Trophoblast cell (in vitro differentiated cells and primary cell): ENCODE measurements at regions not wholly inside any gene's neighbourhood (a gene's known extent, or its start where the extent isn't known, plus 50 kb on each side); places are given as distances from the start of the nearest gene placed in this dataset.

Experiments
- DNase-seq, 2 donors: peaks; one replicate each; pipeline ENCODE4 v3.0.0-alpha.2; 2016
- H2AFZ ChIP-seq: 2 replicates; pipeline ENCODE4 v1.6.1; 2013; ENCODE audit warnings: low read length, moderate library complexity, mild to moderate bottlenecking; ENCODE audit not compliant: insufficient read depth, poor library complexity
- H2AK5ac ChIP-seq: 2 replicates; pipeline ENCODE4 v1.6.1; 2013; ENCODE audit warnings: mild to moderate bottlenecking, low read length
- H2BK120ac ChIP-seq: 2 replicates; pipeline ENCODE4 v1.6.1; 2013; ENCODE audit warnings: low read length, mild to moderate bottlenecking, moderate library complexity; ENCODE audit not compliant: insufficient read depth, poor library complexity
- H2BK12ac ChIP-seq: 2 replicates; pipeline ENCODE4 v1.6.1; 2013; ENCODE audit warnings: mild to moderate bottlenecking, low read length, moderate library complexity
- H2BK5ac ChIP-seq: 2 replicates; pipeline ENCODE4 v1.6.1; 2013; ENCODE audit warnings: low read length, low read depth, moderate library complexity, mild to moderate bottlenecking; ENCODE audit not compliant: poor library complexity
- H3K14ac ChIP-seq: 2 replicates; pipeline ENCODE4 v1.6.1; 2013; ENCODE audit warnings: mild to moderate bottlenecking, low read length
- H3K18ac ChIP-seq: 2 replicates; pipeline ENCODE4 v1.6.1; 2013; ENCODE audit warnings: mild to moderate bottlenecking, low read length
- H3K23ac ChIP-seq: 2 replicates; pipeline ENCODE4 v1.6.1; 2013; ENCODE audit warnings: low read length
- H3K27ac ChIP-seq: 2 replicates; pipeline ENCODE4 v1.5.1; 2013; ENCODE audit warnings: low read depth, mild to moderate bottlenecking, inconsistent platforms, low read length, moderate library complexity
- H3K27me3 ChIP-seq: 2 replicates; pipeline ENCODE4 v1.6.1; 2013; ENCODE audit warnings: inconsistent platforms, mild to moderate bottlenecking, low read length, moderate library complexity; ENCODE audit not compliant: insufficient read depth
- H3K36me3 ChIP-seq, 2 experiments: 1 replicate in 1 of 2; 2 replicates in 1 of 2; pipeline ENCODE4 v1.6.1; 2013; ENCODE audit warnings: low read length in 2 of 2, mild to moderate bottlenecking in 2 of 2, moderate library complexity in 1 of 2; ENCODE audit not compliant: insufficient read depth in 2 of 2, control insufficient read depth in 1 of 2
- H3K4ac ChIP-seq: 2 replicates; pipeline ENCODE4 v1.6.1; 2013; ENCODE audit warnings: low read depth, mild to moderate bottlenecking, low read length, moderate library complexity
- H3K4me1 ChIP-seq, 2 experiments: 1 replicate in 1 of 2; 2 replicates in 1 of 2; pipeline ENCODE4 v1.6.1; 2013; ENCODE audit warnings: low read length in 2 of 2, mild to moderate bottlenecking in 2 of 2, moderate library complexity in 1 of 2; ENCODE audit not compliant: insufficient read depth in 2 of 2, control insufficient read depth in 1 of 2
- H3K4me2 ChIP-seq: 2 replicates; pipeline ENCODE4 v1.6.1; 2013; ENCODE audit warnings: inconsistent platforms, mild to moderate bottlenecking, low read length, moderate library complexity
- H3K4me3 ChIP-seq: 2 replicates; pipeline ENCODE4 v1.5.1; 2013; ENCODE audit warnings: mild to moderate bottlenecking, low read depth, low read length, inconsistent platforms
- H3K79me1 ChIP-seq: one replicate; pipeline ENCODE4 v1.6.1; 2013; ENCODE audit warnings: low read length
- H3K79me2 ChIP-seq: 2 replicates; pipeline ENCODE4 v1.6.1; 2013; ENCODE audit warnings: low read length, mild to moderate bottlenecking; ENCODE audit not compliant: control insufficient read depth, insufficient read depth, poor library complexity
- H3K9ac ChIP-seq: 2 replicates; pipeline ENCODE4 v1.6.1; 2013; ENCODE audit warnings: mild to moderate bottlenecking, low read length
- H3K9me3 ChIP-seq: 2 replicates; pipeline ENCODE4 v1.6.1; 2013; ENCODE audit warnings: low read depth, mild to moderate bottlenecking, control low read depth, inconsistent platforms, low read length; ENCODE audit not compliant: insufficient read depth
- H4K12ac ChIP-seq: 2 replicates; pipeline ENCODE4 v1.6.1; 2013; ENCODE audit warnings: low read depth, mild to moderate bottlenecking, low read length, moderate library complexity
- H4K8ac ChIP-seq: 2 replicates; pipeline ENCODE4 v1.6.1; 2013; ENCODE audit warnings: low read depth, mild to moderate bottlenecking, low read length, moderate library complexity
- H4K91ac ChIP-seq: one replicate; pipeline ENCODE4 v1.6.1; 2013; ENCODE audit warnings: low read depth, mild to moderate bottlenecking, low read length, moderate library complexity
- WGBS: extraction: QIAGEN DNeasy Blood & Tissue Kit; methylation state at CpG from one replicate; pipeline ENCODE4 v1.1.7; 2013; ENCODE audit warnings: missing lambda C conversion rate; ENCODE audit not compliant: insufficient read length, insufficient coverage; ENCODE audit errors: extremely low coverage; 5-methylcytosine and 5-hydroxymethylcytosine counted together

DNA sequence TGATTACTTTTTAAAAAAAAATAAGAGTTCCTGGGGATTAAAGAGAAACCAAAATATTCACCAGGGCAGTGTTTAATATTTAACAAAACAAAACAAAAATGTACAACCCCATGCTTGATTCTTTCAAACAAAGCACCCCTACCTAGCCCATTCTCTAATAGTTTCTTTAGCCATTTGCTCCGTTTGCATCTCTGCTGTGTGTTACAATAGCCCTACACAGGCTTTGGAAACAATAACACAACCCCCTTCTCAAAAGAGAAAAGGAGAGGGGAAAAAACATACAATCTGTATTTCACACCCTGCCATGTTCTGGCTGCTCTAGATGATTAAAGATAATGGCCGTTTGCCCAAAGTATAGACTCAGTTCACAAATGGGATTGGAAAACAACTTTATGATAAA is 302.9 kb downstream of the CPS1 start:
- Histone ChIP-seq H3K14ac (no peak overlapping the region), H3K9me3 (no peaks in the 10 kb centered on the region), H2BK12ac (no peak overlapping the region), H3K27ac (no peak overlapping the region), H4K12ac (no peak overlapping the region), H3K4me1 (no peaks in the 10 kb centered on the region), H3K27me3 (no peaks in the 10 kb centered on the region), H2BK120ac (no peak overlapping the region), H4K91ac (no peak overlapping the region), H3K79me1 (no peaks in the 10 kb centered on the region), H3K4me3 (no peak overlapping the region), H3K23ac (no peak overlapping the region), H3K9ac (no peak overlapping the region), H3K4ac (no peak overlapping the region), H3K18ac (no peak overlapping the region), H2AFZ (no peak overlapping the region), H4K8ac (no peak overlapping the region), H3K4me2 (no peak overlapping the region), H3K36me3 (no peaks in the 10 kb centered on the region), H2AK5ac (no peak overlapping the region), H3K79me2 (no peaks in the 10 kb centered on the region), H2BK5ac (no peak overlapping the region)
- DNase-seq: no peak
- WGBS: no CpG with 5 or more reads among the region's 2 CpGs

DNA sequence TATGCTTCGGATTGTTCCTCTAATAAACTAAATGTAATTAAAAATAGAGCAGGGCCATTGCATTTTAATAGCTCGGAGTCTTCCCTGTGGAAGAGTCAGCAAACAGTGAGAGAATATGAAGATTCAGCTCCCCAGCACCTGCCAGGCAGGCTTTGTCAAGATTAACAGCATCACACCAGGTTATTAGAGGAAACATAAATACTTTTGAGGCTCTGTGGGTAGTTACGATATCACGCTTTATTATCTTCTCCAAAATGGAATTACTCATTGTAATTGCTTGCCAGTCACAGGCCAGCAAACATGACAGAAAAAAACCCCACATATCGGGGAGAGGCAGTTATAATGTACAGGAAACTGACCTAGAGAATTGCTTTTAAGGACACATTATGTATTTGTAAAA is 303.9 kb downstream of the CPS1 start:
- Histone ChIP-seq H3K9me3 (no peaks in the 10 kb centered on the region), H4K8ac (no peak overlapping the region), H3K36me3 (no peaks in the 10 kb centered on the region), H3K27ac (no peak overlapping the region), H2BK5ac (no peak overlapping the region), H2BK12ac (no peak overlapping the region), H3K18ac (no peak overlapping the region), H3K4me1 (no peaks in the 10 kb centered on the region), H3K14ac (no peak overlapping the region), H3K4ac (no peak overlapping the region), H2AK5ac (no peak overlapping the region), H3K23ac (no peak overlapping the region), H3K27me3 (no peaks in the 10 kb centered on the region), H3K79me2 (no peaks in the 10 kb centered on the region), H3K79me1 (no peaks in the 10 kb centered on the region), H3K4me2 (no peak overlapping the region), H4K12ac (no peak overlapping the region), H4K91ac (no peak overlapping the region), H3K4me3 (no peak overlapping the region), H2BK120ac (no peak overlapping the region), H3K9ac (no peak overlapping the region), H2AFZ (no peak overlapping the region)
- no peak for DNase-seq
- WGBS: no CpG with 5 or more reads among the region's 5 CpGs

DNA sequence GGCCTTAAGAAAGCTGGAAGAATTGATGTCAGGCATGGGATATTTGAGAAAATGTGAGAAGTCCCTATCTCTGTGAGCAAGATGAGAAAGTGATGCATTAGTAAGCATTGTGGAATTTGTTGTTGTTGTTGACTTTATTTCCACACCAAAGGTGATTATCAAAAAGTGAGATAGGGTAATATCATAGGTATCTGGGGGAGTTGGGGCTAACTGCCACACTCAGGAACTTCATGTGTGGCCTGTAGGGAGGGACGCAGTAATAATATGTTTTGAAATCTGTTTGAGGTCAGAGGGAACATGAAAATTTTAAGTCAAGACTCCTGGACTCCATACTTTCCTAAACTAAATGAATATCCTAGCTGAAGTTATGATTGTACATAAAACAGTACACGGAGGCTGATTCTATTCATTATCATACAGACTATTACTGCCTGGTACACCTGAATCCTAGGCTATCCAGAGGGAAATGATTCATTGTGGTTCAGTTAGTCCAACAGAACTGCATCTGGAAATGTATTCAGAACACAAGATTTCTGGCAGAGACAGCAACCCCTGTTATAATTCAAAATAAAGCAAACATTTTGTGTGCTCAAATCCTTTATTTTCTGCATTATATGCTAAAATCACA is 304.8 kb downstream of the CPS1 start:
- H3K79me2 ChIP-seq: no peaks in the 10 kb centered on the region
- no peaks in the 10 kb centered on the region for H3K36me3 ChIP-seq
- H3K23ac ChIP-seq: no peak overlapping the region
- no peaks in the 10 kb centered on the region for H3K4me1 ChIP-seq
- H2AFZ ChIP-seq: no peak overlapping the region
- no peak overlapping the region for H3K4me3 ChIP-seq
- H3K14ac ChIP-seq: no peak overlapping the region
- H2AK5ac ChIP-seq: no peak overlapping the region
- DNase-seq: no peak
- no CpG with 5 or more reads among the region's 2 CpGs for WGBS
- no peak overlapping the region for H3K27ac ChIP-seq
- no peaks in the 10 kb centered on the region for H3K27me3 ChIP-seq
- no peak overlapping the region for H3K9ac ChIP-seq
- no peak overlapping the region for H4K8ac ChIP-seq
- H3K4me2 ChIP-seq: no peak overlapping the region
- H2BK120ac ChIP-seq: no peak overlapping the region
- H4K91ac ChIP-seq: no peak overlapping the region
- H3K18ac ChIP-seq: no peak overlapping the region
- H3K79me1 ChIP-seq: no peaks in the 10 kb centered on the region
- no peak overlapping the region for H4K12ac ChIP-seq
- no peaks in the 10 kb centered on the region for H3K9me3 ChIP-seq
- no peak overlapping the region for H2BK12ac ChIP-seq
- no peak overlapping the region for H2BK5ac ChIP-seq
- no peak overlapping the region for H3K4ac ChIP-seq

DNA sequence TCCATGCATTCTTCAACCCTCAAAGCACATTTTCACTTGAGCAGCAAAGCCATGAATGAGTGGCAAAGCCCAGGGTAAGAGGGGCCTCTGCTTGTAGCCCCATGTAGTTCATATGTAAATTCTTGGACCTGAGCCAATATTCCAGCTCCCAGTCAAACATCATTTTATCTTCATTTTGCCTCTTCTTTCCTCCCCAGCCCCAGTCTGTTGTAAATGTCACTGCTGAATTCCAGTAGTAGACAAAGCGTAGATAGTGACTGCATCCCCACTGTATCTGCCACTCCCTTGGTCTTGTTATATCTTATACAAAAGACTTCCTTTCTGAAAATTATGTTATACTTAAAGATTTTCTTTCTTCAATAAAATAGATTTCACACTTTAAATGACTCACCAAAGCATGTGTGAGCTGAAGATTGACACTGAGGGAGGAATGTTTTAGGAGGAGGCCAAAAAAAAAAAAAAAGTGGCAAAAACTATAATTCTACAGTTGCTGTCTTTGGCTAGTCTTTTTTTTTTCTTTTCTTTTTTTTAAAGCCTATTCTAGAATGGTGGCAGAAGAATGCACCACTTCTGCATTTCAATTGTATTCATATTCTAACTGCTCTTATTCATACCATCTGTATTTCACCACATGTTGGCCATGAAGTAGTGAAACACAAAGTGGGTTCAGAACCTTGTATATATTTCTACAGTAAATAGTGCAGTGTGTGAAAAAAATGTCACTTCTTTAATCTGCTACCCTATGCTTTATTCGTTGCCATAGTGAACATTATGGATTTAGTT is 306.1 kb downstream of the CPS1 start:
- no peak overlapping the region for H3K9ac ChIP-seq
- H3K14ac ChIP-seq: no peak overlapping the region
- no peak overlapping the region for H3K27ac ChIP-seq
- H2BK120ac ChIP-seq: no peak overlapping the region
- H3K9me3 ChIP-seq: no peaks in the 10 kb centered on the region
- no peak overlapping the region for H4K91ac ChIP-seq
- H4K8ac ChIP-seq: no peak overlapping the region
- H3K18ac ChIP-seq: no peak overlapping the region
- H3K4ac ChIP-seq: no peak overlapping the region
- DNase-seq: no peak
- H3K79me1 ChIP-seq: no peaks in the 10 kb centered on the region
- H3K27me3 ChIP-seq: no peaks in the 10 kb centered on the region
- no peak overlapping the region for H4K12ac ChIP-seq
- no peaks in the 10 kb centered on the region for H3K4me1 ChIP-seq
- H2AK5ac ChIP-seq: no peak overlapping the region
- H2AFZ ChIP-seq: no peak overlapping the region
- no peak overlapping the region for H2BK5ac ChIP-seq
- WGBS: no CpG with 5 or more reads among the region's 2 CpGs
- no peak overlapping the region for H2BK12ac ChIP-seq
- H3K23ac ChIP-seq: no peak overlapping the region
- H3K4me2 ChIP-seq: no peak overlapping the region
- no peaks in the 10 kb centered on the region for H3K79me2 ChIP-seq
- no peak overlapping the region for H3K4me3 ChIP-seq
- no peaks in the 10 kb centered on the region for H3K36me3 ChIP-seq
